HepG2 (cell line): ENCODE measurements at regions not wholly inside any gene's neighbourhood (a gene's known extent, or its start where the extent isn't known, plus 50 kb on each side); places are given as distances from the start of the nearest gene placed in this dataset.

Experiments
- ATAC-seq: fragments of 200-7000 bp; cut with Tn5 transposase; 3 replicates; pipeline ENCODE4 v1.9.1; 2020; ENCODE audit warnings: mild to moderate bottlenecking, moderate library complexity
- BruUV-seq: library from RNA; stranded (reverse); fragments of 400-500 nt; replicated peaks from 2 replicates; lab custom pipeline; 2021; lab: Mats Ljungman, UMichigan
- CTCF ChIA-PET: fragments of 300-600 bp; formaldehyde crosslinking; extraction: SDS; loops from one replicate; lab custom pipeline; 2021; ENCODE audit warnings: low total read pairs, inconsistent platforms, low intra/inter-chr PET ratio; lab: Yijun Ruan, JAX
- POLR2A ChIA-PET: fragments of 350-600 bp; sonication (Branson Sonifier 250); formaldehyde crosslinking; loops from one replicate; lab custom pipeline; 2020; ENCODE audit warnings: antibody characterized with exemption, inconsistent platforms; lab: Yijun Ruan, JAX
- DNase-seq: peaks from one replicate; pipeline ENCODE4 v3.0.0-alpha.2; 2015; ENCODE audit warnings: low spot score
- FAIRE-seq: peaks from 3 replicates; lab custom pipeline; 2011; peaks lifted over from hg19 to GRCh38; lab: Jason Lieb, UNC
- H2AFZ ChIP-seq: one replicate; pipeline ENCODE4 v1.6.1; 2011; ENCODE audit warnings: low read length, inconsistent platforms
- H3K27ac ChIP-seq: fragments of 300-600 bp; 3 replicates; pipeline ENCODE4 v1.8.0; 2011; ENCODE audit warnings: mixed run types, mild to moderate bottlenecking, mixed read lengths, low read length, inconsistent platforms; ENCODE audit not compliant: insufficient read depth; ENCODE audit errors: extremely low read length
- H3K27me3 ChIP-seq, 2 experiments: fragments of 200-600 bp in 1 of 2; 2 replicates in 1 of 2; 3 replicates in 1 of 2; pipeline versions ENCODE4 v1.6.0 to v1.8.0; 2011; ENCODE audit warnings: low read length in 2 of 2, mild to moderate bottlenecking in 2 of 2, moderate library complexity in 2 of 2, inconsistent platforms in 1 of 2; ENCODE audit not compliant: insufficient read depth in 2 of 2, control insufficient read depth in 1 of 2
- H3K36me3 ChIP-seq, 2 experiments: fragments of 200-600 bp in 1 of 2; replicated peaks in 1 of 2; 2 replicates in 1 of 2; 3 replicates in 1 of 2; pipeline versions ENCODE4 v1.5.1 to v1.8.0; 2011; ENCODE audit warnings: low read length in 2 of 2, inconsistent platforms in 1 of 2; ENCODE audit not compliant: insufficient read depth in 2 of 2, control insufficient read depth in 1 of 2
- H3K4me1 ChIP-seq: 2 replicates; pipeline ENCODE4 v1.5.1; 2012; ENCODE audit warnings: low read length, inconsistent platforms; ENCODE audit not compliant: insufficient read depth
- H3K4me2 ChIP-seq: 2 replicates; pipeline ENCODE4 v1.6.0; 2011; ENCODE audit warnings: low read depth, low read length, inconsistent platforms
- H3K4me3 ChIP-seq, 3 experiments: fragments of 200-600 bp in 1 of 3; sonication (generic), shearing (Covaris generic) in 1 of 3; replicated peaks in 1 of 3; 2 replicates each; pipeline ENCODE4 v1.5.1; 2011 to 2016; ENCODE audit warnings: low read length in 3 of 3, inconsistent platforms in 2 of 3, low read depth in 2 of 3, mild to moderate bottlenecking in 2 of 3, control low read depth in 1 of 3, mixed read lengths in 1 of 3; ENCODE audit not compliant: insufficient read depth in 1 of 3
- H3K79me2 ChIP-seq: one replicate; pipeline ENCODE4 v1.6.1; 2011; ENCODE audit warnings: low read length, inconsistent platforms; ENCODE audit not compliant: insufficient read depth
- H3K9ac ChIP-seq: 2 replicates; pipeline ENCODE4 v1.6.0; 2011; ENCODE audit warnings: mild to moderate bottlenecking, low read depth, low read length, inconsistent platforms; ENCODE audit not compliant: insufficient read depth
- H3K9me3 ChIP-seq: 2 replicates; pipeline ENCODE4 v1.5.1; 2012; ENCODE audit warnings: mild to moderate bottlenecking, low read length
- H4K20me1 ChIP-seq: 2 replicates; pipeline ENCODE4 v1.6.0; 2011; ENCODE audit warnings: inconsistent platforms, mild to moderate bottlenecking, low read length, moderate library complexity; ENCODE audit not compliant: insufficient read depth
- ATF3 ChIP-seq: sonication (generic); formaldehyde crosslinking; IDR thresholded peaks from 2 replicates; pipeline ENCODE4 v1.4.0; 2020; ENCODE audit warnings: missing genetic modification reagents
- E2F2 ChIP-seq: sonication (generic); formaldehyde crosslinking; IDR thresholded peaks from 2 replicates; pipeline ENCODE4 v1.4.0; 2020; ENCODE audit warnings: missing genetic modification reagents, borderline replicate concordance
- ONECUT2 ChIP-seq: sonication (generic); formaldehyde crosslinking; IDR thresholded peaks from 2 replicates; pipeline ENCODE4 v1.4.0; 2020; ENCODE audit warnings: missing genetic modification reagents
- ZNF232 ChIP-seq: sonication (generic); formaldehyde crosslinking; IDR thresholded peaks from 2 replicates; pipeline ENCODE4 v1.4.0; 2020; ENCODE audit warnings: missing genetic modification reagents, borderline replicate concordance
- ZNF839 ChIP-seq: sonication (generic); formaldehyde crosslinking; IDR thresholded peaks from 2 replicates; pipeline ENCODE4 v1.4.0; 2020; ENCODE audit warnings: missing genetic modification reagents, mild to moderate bottlenecking, borderline replicate concordance
- WGBS: methylation state at CpG from one replicate; pipeline ENCODE4 v1.1.6; 2017; ENCODE audit warnings: low lambda C conversion rate; 5-methylcytosine and 5-hydroxymethylcytosine counted together
- in situ Hi-C: cut with HindIII; loops from 2 replicates; pipeline ENCODE4 v1.10.0; 2017; ENCODE audit warnings: low pct_unique_long_range_greater_than_20kb; ENCODE audit not compliant: extremely low pct_ligation_motif_present
- intact Hi-C: fragments of 100-400 bp; cut with micrococcal nuclease; formaldehyde crosslinking; loops from one replicate; pipeline ENCODE4 v1.10.0; 2022; ENCODE audit not compliant: unreplicated experiment
- TF ChIP-seq, protein P1 (sequence below): sonication (generic); formaldehyde crosslinking; IDR thresholded peaks from 2 replicates; pipeline ENCODE4 v1.5.0; 2020; ENCODE audit warnings: missing genetic modification reagents, mild to moderate bottlenecking, borderline replicate concordance
- TF ChIP-seq, protein P2 (sequence below): fragments of 450-650 bp; IDR thresholded peaks from 2 replicates; pipeline ENCODE4 v1.6.1; 2017; ENCODE audit warnings: mild to moderate bottlenecking

- TF ChIP-seq ZNF839 (CRISPR knock-in tag) (no peak), E2F2 (CRISPR knock-in tag) (no peak)
- TF ChIP-seq, protein P1, sequence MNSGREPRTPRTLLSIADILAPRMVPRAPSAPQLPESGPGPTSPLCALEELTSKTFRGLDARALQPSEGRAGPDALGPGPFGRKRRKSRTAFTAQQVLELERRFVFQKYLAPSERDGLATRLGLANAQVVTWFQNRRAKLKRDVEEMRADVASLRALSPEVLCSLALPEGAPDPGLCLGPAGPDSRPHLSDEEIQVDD (CRISPR knock-in tag): no peak
These were observed 76.0 kb upstream of the CTDP1 start (continued) for GRCh38 chr18:79603321-79604204.

GRCh38 chr18:79604205-79604912, 75.2 kb upstream of the CTDP1 start:
- no peak for FAIRE-seq
- no peak for ATAC-seq
- TF ChIP-seq ONECUT2 (CRISPR knock-in tag): no peak
- no peak for TF ChIP-seq ZNF232 (CRISPR knock-in tag)
- TF ChIP-seq, protein P2, sequence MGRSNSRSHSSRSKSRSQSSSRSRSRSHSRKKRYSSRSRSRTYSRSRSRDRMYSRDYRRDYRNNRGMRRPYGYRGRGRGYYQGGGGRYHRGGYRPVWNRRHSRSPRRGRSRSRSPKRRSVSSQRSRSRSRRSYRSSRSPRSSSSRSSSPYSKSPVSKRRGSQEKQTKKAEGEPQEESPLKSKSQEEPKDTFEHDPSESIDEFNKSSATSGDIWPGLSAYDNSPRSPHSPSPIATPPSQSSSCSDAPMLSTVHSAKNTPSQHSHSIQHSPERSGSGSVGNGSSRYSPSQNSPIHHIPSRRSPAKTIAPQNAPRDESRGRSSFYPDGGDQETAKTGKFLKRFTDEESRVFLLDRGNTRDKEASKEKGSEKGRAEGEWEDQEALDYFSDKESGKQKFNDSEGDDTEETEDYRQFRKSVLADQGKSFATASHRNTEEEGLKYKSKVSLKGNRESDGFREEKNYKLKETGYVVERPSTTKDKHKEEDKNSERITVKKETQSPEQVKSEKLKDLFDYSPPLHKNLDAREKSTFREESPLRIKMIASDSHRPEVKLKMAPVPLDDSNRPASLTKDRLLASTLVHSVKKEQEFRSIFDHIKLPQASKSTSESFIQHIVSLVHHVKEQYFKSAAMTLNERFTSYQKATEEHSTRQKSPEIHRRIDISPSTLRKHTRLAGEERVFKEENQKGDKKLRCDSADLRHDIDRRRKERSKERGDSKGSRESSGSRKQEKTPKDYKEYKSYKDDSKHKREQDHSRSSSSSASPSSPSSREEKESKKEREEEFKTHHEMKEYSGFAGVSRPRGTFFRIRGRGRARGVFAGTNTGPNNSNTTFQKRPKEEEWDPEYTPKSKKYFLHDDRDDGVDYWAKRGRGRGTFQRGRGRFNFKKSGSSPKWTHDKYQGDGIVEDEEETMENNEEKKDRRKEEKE: no peak
- TF ChIP-seq ATF3 (CRISPR knock-in tag): no peak
- WGBS: 44% methylated on average over 8 of the region's 20 CpGs
- peaks cover 7 to 35% of the 10 kb centered on the region in 2 experiments for H3K27me3 ChIP-seq
- no peak overlapping the region for H3K4me3 ChIP-seq
- no peak overlapping the region for H3K4me2 ChIP-seq
- intact Hi-C loops: no loop called here
- no peaks in the 10 kb centered on the region for H3K36me3 ChIP-seq
- ChIA-PET POLR2A (no interaction called here), CTCF (no interaction called here)
- BruUV-seq: no TSS peak
- H3K79me2 ChIP-seq: no peaks in the 10 kb centered on the region
- H3K9ac ChIP-seq: no peak overlapping the region
- DNase-seq: no peak
- in situ Hi-C loops: no loop called here
- no peak overlapping the region for H2AFZ ChIP-seq
- no peaks in the 10 kb centered on the region for H3K9me3 ChIP-seq
- H3K4me1 ChIP-seq: no peaks in the 10 kb centered on the region
- H3K27ac ChIP-seq: no peak overlapping the region
- H4K20me1 ChIP-seq: no peaks in the 10 kb centered on the region
